ENCODE measurements at regions not wholly inside any gene's neighbourhood (a gene's known extent, or its start where the extent isn't known, plus 50 kb on each side); places are given as distances from the start of the nearest gene placed in this dataset.
"Not testable (repeated sequence)": the region's sequence is repeated elsewhere in the genome, so short reads cannot be mapped to it uniquely, and the experiment has no call there.

DNA sequence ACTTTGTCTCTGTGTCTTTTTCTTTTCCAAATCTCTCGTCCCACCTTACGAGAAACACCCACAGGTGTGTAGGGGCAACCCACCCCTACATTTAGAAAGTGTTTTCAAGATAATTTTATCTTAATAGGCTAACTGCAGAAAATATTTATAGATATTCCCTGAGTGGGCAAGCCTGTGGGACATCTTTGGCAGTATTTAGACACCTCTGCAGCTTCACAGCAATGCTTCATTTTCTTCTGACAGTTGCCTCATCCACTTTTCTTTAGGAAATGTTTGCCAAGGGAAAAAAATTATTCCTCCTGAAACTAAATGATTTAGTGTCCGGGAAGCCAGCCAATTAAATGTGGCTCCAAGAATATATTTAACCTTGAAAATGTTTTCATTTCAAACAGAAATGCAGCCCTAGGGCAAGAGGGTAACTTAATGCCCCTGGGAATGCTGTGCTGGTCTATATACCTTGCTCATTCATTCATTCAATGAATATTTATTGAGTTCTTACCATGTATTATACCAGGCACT, 290.4 kb downstream of the ABCC12 start:
- Histone ChIP-seq H3K36me3 (ENCODE audit: low read depth) (no peaks in the 10 kb centered on the region), H3F3A (ENCODE audit: insufficient read depth) (no peaks in the 10 kb centered on the region), H3K9ac (no peak overlapping the region), H3K27me3 (replicated peaks; ENCODE audit: insufficient read depth) (no peaks in the 10 kb centered on the region), H3K4me2 (ENCODE audit: unreplicated experiment) (no peak overlapping the region), H2AFZ (no peak overlapping the region), H3K4me1 (ENCODE audit: insufficient read depth) (no peaks in the 10 kb centered on the region), H3K4me3 (no peak overlapping the region), H4K20me1 (ENCODE audit: insufficient read depth) (no peaks in the 10 kb centered on the region), H3K9me3 (ENCODE audit: low read depth) (no peaks in the 10 kb centered on the region), H3K27ac (no peak overlapping the region), H3K79me2 (ENCODE audit: insufficient read depth) (no peaks in the 10 kb centered on the region), H3K9me2 (ENCODE audit: insufficient read depth) (no peaks in the 10 kb centered on the region)
- WGBS, 2 experiments (ENCODE audit: low coverage in 1 of 2, low lambda C conversion rate in 2 of 2, missing lambda C conversion rate in 2 of 2): 13 to 23% methylated on average over 3 of the region's 3 CpGs
- TF ChIP-seq EZH2phosphoT487 (IDR thresholded peaks at IDR 0.05; ENCODE audit: insufficient read depth, low read depth) (no peak), EZH2 (IDR thresholded peaks at IDR 0.05; ENCODE audit: insufficient read depth, poor library complexity, severe bottlenecking) (no peak)
- in situ Hi-C loops (cut with MboI): no loop called here
- no peak for DNase-seq

DNA sequence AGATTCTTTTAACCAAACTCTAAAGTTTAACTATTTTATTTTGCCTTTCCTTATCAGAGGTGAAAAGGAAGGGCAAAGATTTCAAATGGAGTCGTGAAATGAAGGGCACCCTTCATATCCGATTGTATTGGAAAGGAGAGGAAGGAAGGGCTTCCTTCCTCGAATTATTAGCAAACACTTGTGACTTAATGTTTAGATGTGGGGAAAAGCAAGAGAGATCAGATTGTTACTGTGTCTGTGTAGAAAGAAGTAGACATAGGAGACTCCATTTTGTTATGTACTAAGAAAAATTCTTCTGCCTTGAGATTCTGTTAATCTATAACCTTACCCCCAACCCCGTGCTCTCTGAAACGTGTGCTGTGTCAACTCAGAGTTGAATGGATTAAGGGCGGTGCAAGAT, 291.5 kb downstream of the ABCC12 start:
- WGBS, 2 experiments (ENCODE audit: low coverage in 1 of 2, low lambda C conversion rate in 2 of 2, missing lambda C conversion rate in 2 of 2): 16 to 38% methylated on average over 3 to 6 of the region's 6 CpGs
- DNase-seq; H3K36me3 ChIP-seq (ENCODE audit: low read depth); H2AFZ ChIP-seq; H3K4me2 ChIP-seq (ENCODE audit: unreplicated experiment); H3K9me2 ChIP-seq (ENCODE audit: insufficient read depth); H3K27ac ChIP-seq; H3K27me3 ChIP-seq (replicated peaks; ENCODE audit: insufficient read depth); H3K9ac ChIP-seq; H4K20me1 ChIP-seq (ENCODE audit: insufficient read depth); H3K4me1 ChIP-seq (ENCODE audit: insufficient read depth); H3K9me3 ChIP-seq (ENCODE audit: low read depth); H3K4me3 ChIP-seq; H3F3A ChIP-seq (ENCODE audit: insufficient read depth); H3K79me2 ChIP-seq (ENCODE audit: insufficient read depth); in situ Hi-C loops (cut with MboI): not testable (repeated sequence)

DNA sequence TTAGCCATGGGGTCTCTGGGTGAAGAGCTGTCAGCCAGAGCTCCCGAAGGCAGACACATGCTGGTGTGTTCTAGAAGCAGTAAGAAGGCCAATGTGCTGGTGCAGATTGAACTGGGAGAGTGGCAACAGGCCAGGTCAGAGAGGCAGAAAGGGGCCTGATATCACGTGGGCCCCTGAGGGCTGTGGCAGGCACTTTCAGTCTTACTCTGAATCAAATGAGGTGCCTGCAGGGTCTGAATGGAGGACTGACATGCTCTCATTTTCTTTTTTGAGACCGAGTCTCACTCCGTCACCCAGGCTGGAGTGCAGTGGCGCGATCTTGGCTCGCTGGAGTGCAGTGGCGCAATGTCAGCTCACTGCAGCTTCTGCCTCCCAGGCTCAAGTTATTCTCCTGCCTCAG, 293.8 kb downstream of the ABCC12 start:
- no peak overlapping the region for H3K27ac ChIP-seq
- in situ Hi-C loops (cut with MboI): no loop called here

DNA sequence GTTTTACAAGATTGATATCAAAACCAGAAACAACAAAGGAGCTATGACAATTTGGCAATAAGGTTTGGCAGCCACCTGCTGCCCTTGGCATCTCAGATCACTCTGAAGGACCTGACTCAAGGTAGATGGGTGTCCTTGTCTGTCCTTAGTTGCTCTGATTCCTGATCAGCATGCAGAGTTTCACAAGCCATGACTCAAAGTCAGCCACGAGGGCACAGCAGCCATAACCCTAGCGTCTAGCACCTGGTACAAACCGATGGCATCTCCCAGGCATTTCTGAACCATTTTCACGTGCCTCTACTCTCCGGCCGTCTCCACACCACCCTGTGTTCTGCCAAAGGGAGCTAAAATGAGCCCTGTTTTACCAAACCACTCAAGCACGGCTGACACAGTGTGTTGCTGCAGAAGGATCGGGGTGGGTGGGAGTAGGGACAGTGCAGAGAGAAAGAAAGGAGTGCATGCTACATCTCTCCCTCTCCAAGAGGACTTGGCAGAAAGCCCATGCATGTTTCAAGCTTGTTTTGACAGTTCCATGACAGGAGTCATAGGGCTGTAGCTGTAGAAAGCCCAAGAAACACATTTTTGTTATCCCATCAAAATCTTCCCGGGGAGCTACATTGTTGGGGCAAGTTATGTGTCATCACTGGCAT, 297.3 kb downstream of the ABCC12 start:
- Histone ChIP-seq H3K9me3 (ENCODE audit: low read depth) (no peaks in the 10 kb centered on the region), H3K36me3 (ENCODE audit: low read depth) (no peaks in the 10 kb centered on the region), H3K9ac (no peak overlapping the region), H3F3A (ENCODE audit: insufficient read depth) (no peaks in the 10 kb centered on the region), H3K9me2 (ENCODE audit: insufficient read depth) (no peaks in the 10 kb centered on the region), H4K20me1 (ENCODE audit: insufficient read depth) (no peaks in the 10 kb centered on the region), H3K27me3 (replicated peaks; ENCODE audit: insufficient read depth) (no peaks in the 10 kb centered on the region), H3K79me2 (ENCODE audit: insufficient read depth) (no peaks in the 10 kb centered on the region), H3K4me1 (ENCODE audit: insufficient read depth) (no peaks in the 10 kb centered on the region), H3K4me2 (ENCODE audit: unreplicated experiment) (no peak overlapping the region), H3K4me3 (no peak overlapping the region), H3K27ac (no peak overlapping the region), H2AFZ (no peak overlapping the region)
- in situ Hi-C loops (cut with MboI): no loop called here
- WGBS, 2 experiments (ENCODE audit: low coverage in 1 of 2, low lambda C conversion rate in 2 of 2, missing lambda C conversion rate in 2 of 2): 24 to 25% methylated on average over 9 of the region's 9 CpGs
- TF ChIP-seq EZH2phosphoT487 (IDR thresholded peaks at IDR 0.05; ENCODE audit: insufficient read depth, low read depth): no peak
- TF ChIP-seq EZH2 (IDR thresholded peaks at IDR 0.05; ENCODE audit: insufficient read depth, poor library complexity, severe bottlenecking): no peak
- DNase-seq: no peak

More for the DNA sequence above, 293.8 kb downstream of the ABCC12 start:
- Histone ChIP-seq H4K20me1 (ENCODE audit: insufficient read depth) (no peaks in the 10 kb centered on the region), H3K4me2 (ENCODE audit: unreplicated experiment) (no peak overlapping the region), H3K27me3 (replicated peaks; ENCODE audit: insufficient read depth) (no peaks in the 10 kb centered on the region), H3K36me3 (ENCODE audit: low read depth) (no peaks in the 10 kb centered on the region), H3K9me2 (ENCODE audit: insufficient read depth) (no peaks in the 10 kb centered on the region), H3K4me3 (no peak overlapping the region), H2AFZ (no peak overlapping the region), H3K79me2 (ENCODE audit: insufficient read depth) (no peaks in the 10 kb centered on the region), H3K9ac (no peak overlapping the region), H3K9me3 (ENCODE audit: low read depth) (no peaks in the 10 kb centered on the region), H3F3A (ENCODE audit: insufficient read depth) (no peaks in the 10 kb centered on the region), H3K4me1 (ENCODE audit: insufficient read depth) (no peaks in the 10 kb centered on the region)
- no peak for TF ChIP-seq EZH2 (IDR thresholded peaks at IDR 0.05; ENCODE audit: insufficient read depth, poor library complexity, severe bottlenecking)
- no peak for TF ChIP-seq EZH2phosphoT487 (IDR thresholded peaks at IDR 0.05; ENCODE audit: insufficient read depth, low read depth)
- WGBS, 2 experiments (ENCODE audit: low coverage in 1 of 2, low lambda C conversion rate in 2 of 2, missing lambda C conversion rate in 2 of 2): 62 to 63% methylated on average over 8 of the region's 8 CpGs
- DNase-seq: no peak

DNA sequence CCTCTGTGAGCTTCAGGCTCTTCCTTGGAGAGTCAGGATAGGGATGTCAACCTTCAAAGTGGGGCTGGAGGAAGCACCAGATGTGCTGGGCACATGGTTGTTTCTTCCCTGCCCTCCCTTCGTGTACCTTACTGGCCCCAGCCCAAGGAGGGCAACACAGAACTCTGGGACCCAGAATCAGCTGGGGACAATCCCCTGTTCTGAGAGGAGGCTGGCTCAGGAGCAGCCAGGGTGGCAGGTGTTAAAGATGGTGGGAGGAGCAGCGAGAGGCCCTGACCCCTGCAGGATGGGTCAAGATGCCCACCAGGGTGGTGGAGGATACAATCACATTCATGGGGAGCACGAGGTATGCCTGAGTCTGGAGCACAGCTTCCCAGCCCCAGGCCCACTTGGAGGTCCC, 300.4 kb downstream of the ABCC12 start:
- no peaks in the 10 kb centered on the region for H3K9me3 ChIP-seq (ENCODE audit: low read depth)
- no peak overlapping the region for H3K9ac ChIP-seq
- H3K4me2 ChIP-seq (ENCODE audit: unreplicated experiment): no peak overlapping the region
- TF ChIP-seq EZH2 (IDR thresholded peaks at IDR 0.05; ENCODE audit: insufficient read depth, poor library complexity, severe bottlenecking) (no peak), EZH2phosphoT487 (IDR thresholded peaks at IDR 0.05; ENCODE audit: insufficient read depth, low read depth) (no peak)
- H4K20me1 ChIP-seq (ENCODE audit: insufficient read depth): no peaks in the 10 kb centered on the region
- no peaks in the 10 kb centered on the region for H3K4me1 ChIP-seq (ENCODE audit: insufficient read depth)
- H3K4me3 ChIP-seq: no peak overlapping the region
- H3K27me3 ChIP-seq (replicated peaks; ENCODE audit: insufficient read depth): no peaks in the 10 kb centered on the region
- no peaks in the 10 kb centered on the region for H3F3A ChIP-seq (ENCODE audit: insufficient read depth)
- H3K9me2 ChIP-seq (ENCODE audit: insufficient read depth): no peaks in the 10 kb centered on the region
- H3K79me2 ChIP-seq (ENCODE audit: insufficient read depth): no peaks in the 10 kb centered on the region
- H3K36me3 ChIP-seq (ENCODE audit: low read depth): no peaks in the 10 kb centered on the region
- no peak overlapping the region for H2AFZ ChIP-seq
- in situ Hi-C loops (cut with MboI): no loop called here
- no peak overlapping the region for H3K27ac ChIP-seq
- 28 to 31% methylated on average over 3 of the region's 3 CpGs for WGBS, 2 experiments (ENCODE audit: low coverage in 1 of 2, low lambda C conversion rate in 2 of 2, missing lambda C conversion rate in 2 of 2)
- no peak for DNase-seq
